ENCODE measurements at regions not wholly inside any gene's neighbourhood (a gene's known extent, or its start where the extent isn't known, plus 50 kb on each side); places are given as distances from the start of the nearest gene placed in this dataset.

- Histone ChIP-seq H3K4me1 (ENCODE audit: control insufficient read depth in 2 of 3, insufficient read depth in 2 of 3, low read depth in 1 of 3, low read length in 3 of 3) (peaks cover 0 to 2% (median 0%) of the 10 kb centered on the region in 3 donors), H3K9ac (ENCODE audit: low read length in 3 of 3) (no peak overlapping the region), H3K9me3 (ENCODE audit: control insufficient read depth in 2 of 3, insufficient read depth in 1 of 3, low read length in 3 of 3) (no peaks in the 10 kb centered on the region), H3K27me3 (ENCODE audit: control insufficient read depth, insufficient read depth, low read length) (no peaks in the 10 kb centered on the region), H3K36me3 (ENCODE audit: control insufficient read depth in 2 of 3, insufficient read depth in 3 of 3, low read length in 3 of 3) (no peaks in the 10 kb centered on the region), H3K4me3 (ENCODE audit: low read length in 3 of 3) (no peak overlapping the region), H3K27ac (ENCODE audit: low read depth in 2 of 2, low read length in 2 of 2) (no peak overlapping the region)
- intact Hi-C loops (cut with DNase I): no loop called here
- DNase-seq (no peak), FAIRE-seq (no peak)
- TF ChIP-seq CTCF (IDR thresholded peaks at IDR 0.05; ENCODE audit: borderline replicate concordance, extremely low read depth, insufficient read depth): no peak
Observed at GRCh38 chr13:30151388-30151787, 156.0 kb downstream of the KATNAL1 start.

GRCh38 chr13:30149248-30149647 lies 158.1 kb downstream of the KATNAL1 start:
- Histone ChIP-seq H3K36me3 (ENCODE audit: control insufficient read depth in 2 of 3, insufficient read depth in 3 of 3, low read length in 3 of 3) (no peaks in the 10 kb centered on the region), H3K9ac (ENCODE audit: low read length in 3 of 3) (no peak overlapping the region), H3K27ac (ENCODE audit: low read depth in 2 of 2, low read length in 2 of 2) (no peak overlapping the region), H3K27me3 (ENCODE audit: control insufficient read depth, insufficient read depth, low read length) (no peaks in the 10 kb centered on the region), H3K4me3 (ENCODE audit: low read length in 3 of 3) (no peak overlapping the region), H3K9me3 (ENCODE audit: control insufficient read depth in 2 of 3, insufficient read depth in 1 of 3, low read length in 3 of 3) (no peaks in the 10 kb centered on the region), H3K4me1 (ENCODE audit: control insufficient read depth in 2 of 3, insufficient read depth in 2 of 3, low read depth in 1 of 3, low read length in 3 of 3) (peaks cover 0 to 2% (median 0%) of the 10 kb centered on the region in 3 donors)
- DNase-seq (no peak), FAIRE-seq (no peak)
- TF ChIP-seq CTCF (IDR thresholded peaks at IDR 0.05; ENCODE audit: borderline replicate concordance, extremely low read depth, insufficient read depth): no peak
- intact Hi-C loops (cut with DNase I): no loop called here

GRCh38 chr13:30148786-30149185 lies 158.6 kb downstream of the KATNAL1 start:
- FAIRE-seq (no peak), DNase-seq (no peak)
- Histone ChIP-seq H3K4me1 (ENCODE audit: control insufficient read depth in 2 of 3, insufficient read depth in 2 of 3, low read depth in 1 of 3, low read length in 3 of 3) (peaks cover 0 to 2% (median 0%) of the 10 kb centered on the region in 3 donors), H3K36me3 (ENCODE audit: control insufficient read depth in 2 of 3, insufficient read depth in 3 of 3, low read length in 3 of 3) (no peaks in the 10 kb centered on the region), H3K9ac (ENCODE audit: low read length in 3 of 3) (no peak overlapping the region), H3K27me3 (ENCODE audit: control insufficient read depth, insufficient read depth, low read length) (no peaks in the 10 kb centered on the region), H3K27ac (ENCODE audit: low read depth in 2 of 2, low read length in 2 of 2) (no peak overlapping the region), H3K9me3 (ENCODE audit: control insufficient read depth in 2 of 3, insufficient read depth in 1 of 3, low read length in 3 of 3) (no peaks in the 10 kb centered on the region), H3K4me3 (ENCODE audit: low read length in 3 of 3) (no peak overlapping the region)
- no peak for TF ChIP-seq CTCF (IDR thresholded peaks at IDR 0.05; ENCODE audit: borderline replicate concordance, extremely low read depth, insufficient read depth)
- intact Hi-C loops (cut with DNase I): no loop called here

- intact Hi-C loops (cut with DNase I): no loop called here
Observed at GRCh38 chr13:30148171-30148754, 159.1 kb downstream of the KATNAL1 start.

More at GRCh38 chr13:30148171-30148754, 159.1 kb downstream of the KATNAL1 start:
- Histone ChIP-seq H3K36me3 (ENCODE audit: control insufficient read depth in 2 of 3, insufficient read depth in 3 of 3, low read length in 3 of 3) (no peaks in the 10 kb centered on the region), H3K4me3 (ENCODE audit: low read length in 3 of 3) (no peak overlapping the region), H3K27me3 (ENCODE audit: control insufficient read depth, insufficient read depth, low read length) (no peaks in the 10 kb centered on the region), H3K4me1 (ENCODE audit: control insufficient read depth in 2 of 3, insufficient read depth in 2 of 3, low read depth in 1 of 3, low read length in 3 of 3) (peaks cover 0 to 2% (median 0%) of the 10 kb centered on the region in 3 donors), H3K9ac (ENCODE audit: low read length in 3 of 3) (no peak overlapping the region), H3K27ac (ENCODE audit: low read depth in 2 of 2, low read length in 2 of 2) (no peak overlapping the region), H3K9me3 (ENCODE audit: control insufficient read depth in 2 of 3, insufficient read depth in 1 of 3, low read length in 3 of 3) (no peaks in the 10 kb centered on the region)
- no peak for DNase-seq
- no peak for TF ChIP-seq CTCF (IDR thresholded peaks at IDR 0.05; ENCODE audit: borderline replicate concordance, extremely low read depth, insufficient read depth)
- FAIRE-seq: no peak

All from kidney (tissue), 13 donors.